IPS DF 4.7 (cell line): ENCODE measurements at regions not wholly inside any gene's neighbourhood (a gene's known extent, or its start where the extent isn't known, plus 50 kb on each side); places are given as distances from the start of the nearest gene placed in this dataset.
"Not testable (repeated sequence)": the region's sequence is repeated elsewhere in the genome, so short reads cannot be mapped to it uniquely, and the experiment has no call there.

ENCODE experiments used
- DNase-seq: peaks from one replicate; pipeline ENCODE4 v3.0.0-alpha.2; 2013; ENCODE audit warnings: low spot score; ENCODE audit errors: extremely low read depth

DNA sequence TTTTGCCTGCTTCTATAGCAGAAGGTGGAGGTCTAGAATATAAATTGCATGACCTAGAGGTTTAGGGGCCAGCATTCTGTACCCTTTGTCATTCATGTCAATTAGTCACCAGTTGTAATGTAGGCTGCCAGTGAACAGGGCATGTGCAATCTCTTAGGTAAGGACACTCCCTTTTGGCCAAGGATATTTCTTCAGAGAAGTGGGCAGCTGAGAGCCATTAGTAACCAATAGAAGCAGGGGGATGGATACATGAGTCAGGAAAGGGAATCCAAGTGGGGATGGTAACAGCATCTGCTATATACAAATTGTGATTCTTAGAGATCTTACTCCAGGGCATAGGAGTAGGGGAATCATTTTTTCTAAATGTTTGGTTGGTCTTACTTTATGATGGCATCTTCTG, 494.2 kb upstream of the JAG1 start:
- DNase-seq = no peak

DNA sequence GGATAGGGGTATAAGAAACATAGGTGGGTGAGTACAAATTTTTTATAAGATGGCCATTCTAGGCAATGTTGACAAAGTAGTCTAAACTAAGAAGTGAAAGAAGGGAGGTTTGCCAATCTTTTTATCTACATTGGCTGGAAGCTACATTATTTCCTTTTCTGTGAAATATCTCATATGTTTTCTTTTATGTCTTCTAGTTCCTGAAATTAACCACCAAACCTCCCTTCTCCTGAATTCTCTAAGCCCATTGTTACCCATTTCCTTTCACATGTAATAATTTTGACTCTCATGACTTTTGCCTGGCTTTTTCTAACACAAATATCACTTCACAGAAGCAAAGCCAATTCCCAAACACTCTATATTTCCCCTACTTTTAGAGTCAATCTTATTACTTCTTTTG, 496.2 kb upstream of the JAG1 start:
- no peak for DNase-seq

GRCh38 chr20:11170565-11170964, 496.8 kb upstream of the JAG1 start:
- no peak for DNase-seq

- no peak for DNase-seq
Observed at GRCh38 chr20:11172881-11173280, 499.1 kb upstream of the JAG1 start.

- DNase-seq = no peak
Observed at GRCh38 chr20:11173916-11174315, 500.1 kb upstream of the JAG1 start.

- no peak for DNase-seq
Observed at GRCh38 chr20:11174861-11175260, 501.1 kb upstream of the JAG1 start.

- DNase-seq = no peak
Observed at GRCh38 chr20:11176431-11176830, 502.6 kb upstream of the JAG1 start.

DNA sequence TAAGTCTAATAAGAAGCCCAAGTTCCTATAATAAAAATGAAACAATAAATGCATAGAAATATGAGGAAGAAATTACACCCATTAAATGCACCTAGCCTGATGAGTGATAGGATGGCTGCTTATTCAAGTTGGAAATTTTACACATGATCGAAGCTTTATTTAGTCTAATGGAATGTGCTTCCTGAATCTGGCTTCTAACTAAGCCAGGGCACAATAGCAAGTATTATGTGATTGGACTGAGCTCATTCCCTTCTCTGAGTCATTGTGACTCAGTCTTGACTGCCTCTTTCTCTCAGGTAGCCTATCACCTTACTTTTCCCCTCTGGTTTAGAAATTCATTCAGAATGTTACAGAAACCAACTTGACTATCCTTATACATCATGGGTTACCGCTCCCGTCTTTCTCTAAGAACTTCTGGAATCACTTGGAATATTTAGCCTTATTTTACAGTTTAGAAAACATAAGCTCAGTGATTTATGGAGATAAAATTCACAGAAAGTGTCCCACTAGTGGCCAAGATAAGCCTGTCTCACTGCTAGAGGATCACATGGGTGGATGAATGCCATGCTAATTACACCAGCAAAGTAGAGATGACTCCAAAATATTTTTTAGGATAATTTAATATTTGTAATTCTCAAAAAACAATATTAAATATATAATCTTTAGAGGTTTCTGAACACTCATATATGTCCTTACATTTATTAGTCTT, 505.3 kb upstream of the JAG1 start:
- no peak for DNase-seq

- DNase-seq = no peak
Observed at GRCh38 chr20:11180186-11180585, 506.4 kb upstream of the JAG1 start.

DNA sequence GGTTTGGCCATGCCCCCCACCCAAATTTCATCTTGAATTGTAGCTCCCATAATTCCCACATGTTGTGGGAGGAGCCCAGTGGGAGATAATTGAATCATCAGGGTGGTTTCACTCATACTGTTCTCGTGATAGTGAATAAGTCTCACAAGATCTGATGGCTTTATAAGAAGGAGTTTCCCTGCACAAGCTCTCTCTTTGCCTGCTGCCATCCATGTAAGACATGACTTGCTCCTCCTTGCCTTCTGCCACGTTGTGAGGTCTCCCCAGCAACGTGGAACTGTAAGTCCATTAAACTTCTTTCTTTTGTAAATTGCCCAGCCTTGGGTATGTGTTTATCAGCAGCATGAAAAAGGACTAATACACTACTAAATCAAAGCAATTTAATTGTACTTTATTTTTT, 507.3 kb upstream of the JAG1 start:
- DNase-seq = not testable (repeated sequence)

GRCh38 chr20:11181966-11182365, 508.2 kb upstream of the JAG1 start:
- DNase-seq = no peak

DNA sequence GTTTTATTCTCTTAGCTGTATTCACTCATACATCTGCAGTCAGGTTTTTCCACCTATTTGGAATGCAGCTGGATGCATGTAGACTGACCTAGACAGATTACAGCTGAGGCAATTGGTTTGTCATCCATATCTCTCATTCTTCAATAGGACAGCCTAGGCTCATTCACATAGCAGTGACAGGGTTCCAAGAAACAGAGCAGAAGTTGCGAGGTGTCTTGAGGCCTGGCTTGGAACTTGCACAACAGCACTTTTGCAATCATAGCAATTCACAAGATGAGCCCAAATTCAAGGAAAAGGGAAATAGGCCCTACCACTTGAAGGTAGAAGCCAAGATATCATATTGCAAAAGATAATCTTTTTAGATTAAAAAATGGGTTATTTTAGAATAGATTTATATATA, 508.9 kb upstream of the JAG1 start:
- no peak for DNase-seq

GRCh38 chr20:11186301-11187008, 512.7 kb upstream of the JAG1 start:
- no peak for DNase-seq

- DNase-seq = no peak
Observed at GRCh38 chr20:11188843-11189603, 515.2 kb upstream of the JAG1 start.

GRCh38 chr20:11190741-11191140, 516.9 kb upstream of the JAG1 start:
- DNase-seq = no peak

DNA sequence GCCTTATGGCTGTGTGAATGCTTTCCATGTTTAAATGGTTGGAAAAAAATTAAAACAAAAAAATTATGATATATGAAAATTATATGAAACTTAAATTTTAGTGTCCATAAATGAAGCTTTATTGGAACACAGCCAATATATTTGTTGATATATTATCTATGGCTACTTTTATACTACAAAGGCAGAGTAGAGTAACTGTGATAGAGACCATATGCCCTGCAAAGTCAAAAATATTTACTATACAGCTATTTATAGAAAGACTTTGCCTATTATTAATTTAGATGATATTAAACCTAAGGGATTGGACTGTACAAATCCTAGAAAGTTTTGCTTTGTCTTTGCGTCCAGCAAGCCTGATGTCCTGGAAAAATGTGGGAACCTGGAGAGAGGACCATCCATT, 518.3 kb upstream of the JAG1 start:
- no peak for DNase-seq

DNA sequence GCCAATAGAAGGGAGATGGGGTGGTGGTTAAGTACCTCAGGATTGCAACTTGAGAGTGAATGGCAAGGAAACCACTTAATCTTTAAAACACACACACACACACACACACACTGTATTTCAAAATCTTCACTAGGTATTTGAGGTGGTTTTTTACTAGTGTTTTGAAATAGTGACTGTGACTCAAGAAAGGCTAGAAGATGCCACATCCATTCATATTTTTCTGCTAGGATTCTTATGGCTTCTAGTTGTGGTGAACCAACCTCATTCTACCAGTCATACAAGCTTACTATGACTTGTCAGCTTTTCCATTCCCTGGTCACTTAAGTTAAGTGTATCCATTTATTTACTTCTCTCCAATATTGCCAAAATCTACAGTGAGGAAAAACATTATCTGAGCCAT, 519.4 kb upstream of the JAG1 start:
- no peak for DNase-seq

- DNase-seq = no peak
Observed at GRCh38 chr20:11195169-11195568, 521.4 kb upstream of the JAG1 start.

- DNase-seq = no peak
Observed at GRCh38 chr20:11195899-11196558, 522.2 kb upstream of the JAG1 start.

DNA sequence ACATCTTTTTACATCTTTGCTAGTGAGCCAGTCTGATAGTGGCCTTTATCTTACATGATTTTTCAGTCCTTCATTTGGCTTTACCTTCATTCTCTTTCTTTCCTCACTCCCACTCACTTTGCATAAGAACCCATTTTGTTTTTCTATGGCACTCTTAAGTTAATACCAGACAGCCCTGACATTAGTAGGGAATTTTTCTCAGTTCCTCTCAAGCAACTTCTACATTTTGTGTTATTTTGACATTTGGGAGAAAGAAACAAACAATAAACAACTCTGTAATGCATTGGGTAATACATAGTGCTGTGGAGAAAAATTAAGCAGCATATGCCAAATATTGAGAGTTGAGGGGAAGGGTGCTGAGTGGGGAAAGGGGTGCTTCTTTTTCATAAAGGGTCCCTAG, 524.1 kb upstream of the JAG1 start:
- DNase-seq = no peak

DNA sequence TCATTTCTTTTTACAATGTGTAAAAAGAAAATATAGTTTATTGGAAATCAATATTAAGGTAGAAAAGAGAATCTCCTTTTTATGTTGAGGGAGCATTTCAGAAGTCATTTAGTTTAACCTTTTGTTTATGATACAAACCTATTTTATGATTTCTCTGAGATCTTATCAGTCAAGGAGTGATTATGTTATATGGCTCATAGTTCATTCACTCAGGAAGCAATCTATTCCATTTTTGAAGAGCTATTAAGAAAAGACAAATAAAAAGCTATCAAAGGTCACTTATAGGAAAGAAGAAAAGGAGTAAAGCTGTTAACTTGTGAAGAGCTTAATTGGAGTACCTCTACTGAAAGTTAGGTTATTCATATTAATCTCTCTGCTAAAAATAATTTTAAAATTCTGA, 526.6 kb upstream of the JAG1 start:
- DNase-seq = no peak
